CD4-positive, alpha-beta T cell treated with Interleukin-15 for 1 hour (primary cell): ENCODE measurements at regions not wholly inside any gene's neighbourhood (a gene's known extent, or its start where the extent isn't known, plus 50 kb on each side); places are given as distances from the start of the nearest gene placed in this dataset.

Experiments
- DNase-seq: peaks from one replicate; pipeline ENCODE4 v3.0.0-alpha.2; 2020

DNA sequence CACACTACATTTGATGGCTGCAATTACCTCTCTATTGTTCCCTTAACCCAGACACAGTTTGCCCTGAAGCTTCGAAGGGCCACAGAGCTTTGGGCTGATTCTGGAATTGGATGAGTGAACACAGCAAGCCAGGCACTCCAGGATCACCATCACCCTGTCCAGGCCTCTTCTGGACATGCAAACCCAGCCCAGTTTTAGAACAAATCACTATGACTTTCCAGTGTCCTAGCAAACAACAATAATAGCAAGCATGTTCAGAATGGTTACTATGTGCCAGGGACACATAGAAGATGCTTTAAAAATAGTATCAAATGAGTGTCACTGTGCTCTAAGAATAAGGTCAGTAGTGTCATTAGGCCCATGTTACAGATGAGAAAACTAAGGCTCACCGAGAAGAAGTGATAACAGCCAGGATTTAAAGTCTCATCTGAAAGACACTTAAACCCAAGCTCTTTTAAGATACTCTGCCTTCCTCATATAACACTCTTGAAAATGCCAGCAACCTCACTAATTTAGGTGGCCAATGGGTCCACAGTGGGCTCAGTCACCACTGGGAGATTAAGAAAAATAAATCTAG lies 191.7 kb upstream of the STK17B start:
- DNase-seq = no peak

- no peak for DNase-seq
Measured at GRCh38 chr2:196365145-196365544, 193.8 kb upstream of the STK17B start.

GRCh38 chr2:196365923-196366322 lies 194.5 kb upstream of the STK17B start:
- no peak for DNase-seq

- DNase-seq = no peak
Measured at GRCh38 chr2:196367633-196368032, 196.3 kb upstream of the STK17B start.

GRCh38 chr2:196368546-196369225 lies 197.3 kb upstream of the STK17B start:
- no peak for DNase-seq

GRCh38 chr2:196369967-196370366 lies 198.6 kb upstream of the STK17B start:
- no peak for DNase-seq

GRCh38 chr2:196370381-196370780 lies 199.0 kb upstream of the STK17B start:
- DNase-seq = no peak

- no peak for DNase-seq
Measured at GRCh38 chr2:196372276-196372809, 201.0 kb upstream of the STK17B start.

- DNase-seq = no peak
Measured at GRCh38 chr2:196372811-196373664, 201.7 kb upstream of the STK17B start.

DNA sequence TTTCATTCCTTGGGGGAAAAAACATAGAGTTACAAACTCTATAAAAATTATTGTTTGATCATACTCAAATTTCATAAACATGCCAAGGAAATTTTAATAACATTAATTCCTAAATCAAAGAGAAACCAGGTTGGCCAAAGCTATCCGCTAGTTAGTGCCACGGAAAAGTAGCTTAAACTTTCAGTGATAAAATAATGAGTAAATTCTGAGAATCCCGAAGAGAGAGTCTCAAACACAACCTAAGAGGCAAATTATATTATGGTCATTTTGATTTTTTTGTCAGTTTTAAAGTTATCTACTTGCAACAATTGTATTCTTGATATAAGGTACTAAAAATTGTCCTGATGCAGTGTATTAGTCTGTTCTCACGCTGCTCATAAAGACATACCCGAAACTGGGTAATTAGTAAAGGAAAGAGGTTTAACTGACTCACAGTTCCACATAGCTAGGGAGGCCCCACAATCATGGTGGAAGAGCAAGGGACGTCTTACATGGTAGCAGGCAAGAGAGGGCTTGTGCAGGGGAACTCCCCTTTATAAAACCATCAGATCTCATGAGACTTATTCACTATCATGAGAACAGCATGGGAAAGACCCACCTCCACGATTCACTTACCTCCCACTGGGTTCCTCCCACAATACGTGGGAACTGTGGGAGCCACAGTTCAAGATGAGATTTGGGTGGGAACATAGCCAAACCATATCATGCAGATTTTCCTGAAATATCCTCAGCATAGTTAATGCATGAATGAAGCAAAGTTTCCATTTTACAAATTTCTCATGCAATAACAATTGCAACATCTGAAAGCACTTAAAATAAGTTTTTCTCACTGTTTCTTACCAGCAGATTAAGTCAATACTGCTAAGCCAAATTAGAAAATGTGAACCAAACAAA lies 205.9 kb upstream of the STK17B start:
- no peak for DNase-seq

DNA sequence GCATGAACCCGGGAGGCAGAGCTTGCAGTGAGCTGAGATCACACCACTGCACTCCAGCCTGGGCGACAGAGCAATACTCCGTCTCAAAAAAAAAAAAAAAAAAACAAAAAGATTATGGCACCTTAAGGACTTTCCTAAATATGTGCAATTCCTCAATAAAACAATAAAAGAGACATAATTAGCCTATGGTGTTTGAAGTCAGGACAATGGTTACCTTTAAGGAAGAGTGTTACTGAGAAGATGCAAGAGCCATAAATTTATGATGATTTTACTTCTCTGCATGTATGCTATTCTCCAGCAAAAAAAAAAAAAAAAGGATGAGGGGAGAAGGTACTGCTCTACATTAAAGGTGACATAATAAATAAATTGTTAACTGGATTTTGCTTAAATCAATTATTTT lies 208.2 kb upstream of the STK17B start:
- DNase-seq = no peak

GRCh38 chr2:196380098-196380497 lies 208.7 kb upstream of the STK17B start:
- no peak for DNase-seq

DNA sequence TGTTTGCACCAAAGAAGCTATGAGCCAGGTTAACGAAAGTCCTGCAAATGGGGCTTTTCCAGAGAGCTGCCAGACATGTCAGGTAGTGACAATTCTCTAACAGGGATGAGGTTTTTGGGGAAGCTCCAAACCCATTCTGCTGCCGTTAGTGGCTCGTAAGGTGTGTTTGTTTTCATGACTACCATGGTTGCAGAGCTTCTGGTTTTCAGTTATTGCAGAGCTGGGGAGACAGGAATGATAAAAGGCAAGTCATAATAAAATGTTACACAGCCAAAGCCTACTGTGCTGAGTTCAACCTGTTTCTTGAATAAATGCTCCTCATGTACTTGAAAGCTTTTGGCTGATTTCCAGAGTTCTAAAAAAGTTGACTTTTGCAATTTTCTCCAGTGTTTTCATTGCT lies 209.2 kb upstream of the STK17B start:
- no peak for DNase-seq

- DNase-seq = no peak
Measured at GRCh38 chr2:196381464-196381863, 210.1 kb upstream of the STK17B start.

GRCh38 chr2:196383799-196384198 lies 212.4 kb upstream of the STK17B start:
- no peak for DNase-seq

DNA sequence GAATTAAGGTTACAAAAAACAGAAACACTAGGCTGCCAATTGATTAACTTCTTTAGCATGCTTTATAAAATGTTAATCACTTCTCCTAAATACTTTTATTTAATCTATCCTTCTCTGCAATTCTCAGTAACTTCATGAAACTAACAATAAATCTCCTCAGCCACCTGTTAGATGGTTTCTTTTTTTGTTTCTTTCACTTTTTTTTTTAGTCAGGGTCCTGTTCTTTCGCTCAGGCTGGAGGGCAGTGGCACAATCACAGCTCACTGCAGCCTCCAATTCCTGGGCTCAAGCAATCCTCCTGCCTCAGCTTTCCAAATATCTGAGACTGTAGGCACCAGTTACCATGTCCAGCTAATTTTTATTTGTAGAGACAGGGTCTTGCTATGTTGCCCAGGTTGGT lies 213.4 kb upstream of the STK17B start:
- DNase-seq = no peak

DNA sequence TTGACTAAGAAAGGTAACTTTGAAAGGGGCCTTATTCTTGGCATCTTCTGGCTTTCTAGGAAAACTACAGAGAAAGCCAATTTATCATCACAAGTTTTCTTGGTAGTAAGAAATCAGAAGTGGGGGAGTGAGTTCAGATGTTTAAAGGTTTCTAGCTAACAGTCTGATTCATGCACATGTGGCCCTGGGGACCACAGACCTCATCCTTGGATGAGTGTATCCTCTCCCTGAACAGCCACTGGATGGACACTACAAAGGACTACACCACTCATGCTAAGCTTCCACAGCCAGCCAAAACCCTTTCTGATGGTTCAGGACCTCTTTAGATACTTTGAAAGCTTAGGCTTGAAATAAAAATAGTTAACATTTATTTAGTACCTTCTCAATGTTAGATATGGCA lies 218.3 kb upstream of the STK17B start:
- DNase-seq = no peak

DNA sequence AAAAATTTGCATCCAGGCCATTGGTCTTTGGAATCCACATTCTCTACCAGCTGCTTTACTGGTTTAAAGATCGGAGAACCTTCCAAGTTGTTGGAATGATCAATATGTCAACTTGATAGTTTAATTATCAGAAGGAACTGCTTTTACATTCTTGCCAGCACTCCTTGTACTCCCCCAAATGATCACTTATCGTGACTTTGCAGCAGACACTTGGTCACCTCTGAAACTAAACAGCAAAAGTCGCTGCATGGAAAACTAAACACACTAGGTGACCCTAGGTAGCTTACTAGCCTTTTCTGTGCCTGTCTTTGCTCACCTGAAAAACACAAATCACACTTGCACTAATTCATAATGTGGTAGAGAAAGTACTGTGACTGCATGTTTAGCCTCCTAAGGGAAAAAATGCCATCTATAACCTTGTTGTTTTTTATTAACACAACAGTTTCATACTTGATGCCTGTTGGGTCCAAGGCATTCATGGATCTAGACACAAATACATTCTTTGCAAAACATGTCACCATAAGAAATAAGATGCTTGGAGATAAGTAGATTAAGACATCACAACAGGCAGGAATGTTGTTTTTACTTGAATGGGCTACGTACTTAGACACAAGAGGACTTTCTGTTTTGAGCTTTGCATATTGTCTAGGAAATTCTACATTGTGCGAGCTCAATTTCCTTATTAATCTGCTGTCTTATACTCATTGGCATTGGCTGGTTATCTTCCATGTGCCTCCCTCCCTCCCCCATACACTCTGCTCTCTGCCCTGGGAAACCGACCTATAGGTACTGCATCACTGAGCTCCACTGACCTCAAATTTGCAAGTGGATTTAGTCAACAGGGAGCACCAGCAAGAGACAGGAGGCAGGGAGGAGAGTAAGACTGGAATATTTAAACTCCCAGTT lies 219.1 kb upstream of the STK17B start:
- no peak for DNase-seq

DNA sequence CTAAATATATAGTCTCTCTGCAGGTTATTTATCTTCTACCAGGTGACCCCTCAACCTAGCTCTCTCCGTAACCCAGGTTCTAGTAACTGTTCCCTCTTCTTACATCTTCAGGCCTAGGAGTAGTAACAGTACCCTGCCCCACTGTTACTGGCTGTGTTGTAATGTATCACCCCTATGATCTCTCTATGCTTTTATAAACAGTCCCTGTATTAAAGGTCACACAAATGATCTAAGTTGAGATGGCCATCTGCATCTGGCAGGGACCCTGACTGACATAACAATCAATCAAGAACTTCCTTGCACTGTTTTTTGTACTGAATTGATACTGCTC lies 219.7 kb upstream of the STK17B start:
- DNase-seq = no peak

GRCh38 chr2:196399096-196399495 lies 227.7 kb upstream of the STK17B start:
- no peak for DNase-seq

DNA sequence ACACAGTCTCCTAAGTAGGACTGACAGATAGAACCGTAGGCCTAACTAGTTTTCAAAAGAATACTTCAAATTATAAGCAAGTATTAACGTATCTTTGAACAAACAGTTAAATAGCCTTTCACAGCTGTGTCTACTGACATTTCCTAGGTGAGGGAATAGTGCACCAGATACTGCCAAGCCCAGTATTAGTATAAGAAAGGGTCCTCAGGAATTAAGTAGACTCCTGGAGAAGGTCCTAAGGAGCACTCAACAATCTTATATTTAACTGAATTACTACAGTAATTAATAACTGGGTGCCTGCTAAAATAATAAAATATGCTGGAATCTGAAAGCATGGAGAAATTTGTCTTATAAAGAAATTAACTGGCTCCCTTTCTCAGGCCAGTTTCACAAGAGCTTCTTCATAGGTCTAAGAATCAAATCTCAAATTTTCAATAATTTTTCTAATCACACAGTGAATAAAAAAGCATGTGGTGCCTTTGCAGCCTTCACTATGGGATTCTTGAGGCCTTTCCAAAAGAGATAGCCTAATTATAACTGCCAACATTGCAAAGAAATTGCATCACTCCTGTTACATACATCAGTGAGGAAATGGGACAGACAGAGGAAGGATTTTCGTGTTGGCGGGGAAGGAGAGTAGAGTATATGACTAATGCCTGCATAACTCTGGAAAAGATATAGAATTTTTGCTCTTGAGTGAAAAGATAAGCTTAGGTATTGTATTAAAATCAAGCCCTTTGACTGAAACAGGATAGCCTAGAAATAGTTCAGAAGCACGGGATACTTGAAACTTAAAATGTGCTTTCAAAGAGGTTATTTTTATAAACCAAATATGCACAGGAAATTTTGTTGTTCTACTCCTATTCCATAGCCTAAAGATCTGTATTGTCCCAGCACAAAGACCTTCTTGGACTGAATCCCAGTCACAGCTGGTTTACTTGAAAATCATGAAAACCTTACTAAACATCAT lies 228.6 kb upstream of the STK17B start:
- no peak for DNase-seq
